Stimulated activated CD4-positive, alpha-beta T cell treated with anti-CD3 and anti-CD28 coated beads, Interleukin-2, amount 100 ng/mL, for 48 hours (primary cell): ENCODE measurements at regions not wholly inside any gene's neighbourhood (a gene's known extent, or its start where the extent isn't known, plus 50 kb on each side); places are given as distances from the start of the nearest gene placed in this dataset.
A peak's percentile ranks its signal among the peaks of the same experiment; 100 is the strongest.

Source experiments
- DNase-seq, 2 donors: peaks; one replicate each; pipeline ENCODE4 v3.0.0-alpha.2; 2020

DNA sequence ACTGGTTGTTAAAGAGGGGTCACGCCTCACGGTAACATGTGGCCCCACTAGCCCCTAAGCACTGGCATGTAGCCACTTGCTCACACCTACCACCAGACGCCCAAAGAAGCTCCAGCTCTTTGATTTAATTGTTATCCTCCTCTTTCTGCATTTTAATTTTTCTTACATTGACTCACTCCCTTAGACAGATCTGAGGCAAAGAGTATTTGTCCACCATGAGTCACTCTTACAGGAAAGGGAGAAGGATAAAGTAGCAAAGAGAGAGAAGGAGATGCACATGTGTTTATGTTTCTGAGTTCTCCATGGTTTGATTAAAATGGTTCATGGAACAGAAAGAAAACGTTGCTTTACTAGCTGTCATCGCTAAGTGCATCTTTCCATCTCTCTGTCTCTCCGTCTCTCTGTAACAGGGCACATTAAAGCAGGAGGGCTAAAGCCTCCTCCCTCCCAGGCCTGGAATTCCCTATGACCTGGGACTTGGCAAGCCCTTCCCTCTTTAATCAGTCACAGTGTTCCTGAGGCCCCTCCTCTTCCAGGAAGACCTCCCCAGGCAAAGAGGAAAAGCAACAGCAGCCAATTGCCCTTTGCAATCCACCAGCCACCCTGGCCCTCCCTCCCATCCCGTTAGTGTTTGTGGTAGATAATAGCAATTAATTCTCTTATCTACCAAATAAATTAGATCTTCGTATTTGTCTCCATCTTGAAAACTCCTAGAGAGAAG is 112.8 kb upstream of the TSHZ2 start:
- no peak for DNase-seq

DNA sequence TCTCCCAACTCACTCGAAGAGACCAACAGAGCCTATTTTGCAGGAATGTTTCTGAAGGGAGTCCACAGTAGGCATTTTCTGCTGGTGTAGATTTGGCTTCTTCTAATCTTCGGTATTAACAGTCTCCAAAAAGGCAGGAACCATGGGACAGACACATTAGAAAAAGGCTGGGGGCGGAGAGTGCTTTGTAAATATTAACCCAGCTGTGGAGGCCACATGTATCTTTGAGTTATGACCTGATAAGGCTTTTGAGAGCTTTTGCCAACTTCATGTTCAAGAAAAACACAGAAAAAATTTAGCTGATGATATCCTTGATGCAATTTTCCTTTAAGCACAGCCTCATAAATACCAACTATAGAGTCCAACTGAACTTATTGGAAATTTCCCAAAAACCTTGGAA is 119.4 kb upstream of the TSHZ2 start:
- no peak for DNase-seq

DNA sequence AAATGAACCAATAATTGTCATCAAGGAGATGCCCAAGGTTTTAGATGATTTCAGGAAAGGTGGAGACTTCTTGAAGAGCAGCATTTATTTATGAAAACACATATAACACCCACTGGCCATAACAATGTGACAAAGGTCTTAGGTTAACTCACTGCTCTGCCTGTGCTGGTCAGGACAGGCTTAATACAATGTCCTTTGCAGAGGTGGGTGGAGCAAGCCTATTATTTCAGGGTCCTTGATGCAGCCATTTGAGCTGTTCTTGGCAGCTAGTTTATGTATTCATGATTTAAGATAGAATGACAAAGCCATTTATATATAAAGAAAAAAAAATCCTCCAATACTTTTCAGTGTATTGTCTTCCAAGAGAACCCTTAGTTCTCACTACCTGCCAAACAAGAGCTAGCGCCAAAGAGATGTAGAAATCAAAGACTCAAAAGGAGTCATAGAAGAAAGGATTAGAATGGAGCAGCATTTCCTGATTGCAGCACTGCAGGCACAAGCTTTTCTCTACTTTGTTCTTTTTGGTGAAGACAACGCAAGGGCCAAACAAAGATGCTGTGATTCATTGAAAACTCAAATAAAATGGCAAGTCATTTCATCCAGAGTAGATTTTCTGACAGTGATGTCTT is 124.3 kb upstream of the TSHZ2 start:
- no peak for DNase-seq

DNA sequence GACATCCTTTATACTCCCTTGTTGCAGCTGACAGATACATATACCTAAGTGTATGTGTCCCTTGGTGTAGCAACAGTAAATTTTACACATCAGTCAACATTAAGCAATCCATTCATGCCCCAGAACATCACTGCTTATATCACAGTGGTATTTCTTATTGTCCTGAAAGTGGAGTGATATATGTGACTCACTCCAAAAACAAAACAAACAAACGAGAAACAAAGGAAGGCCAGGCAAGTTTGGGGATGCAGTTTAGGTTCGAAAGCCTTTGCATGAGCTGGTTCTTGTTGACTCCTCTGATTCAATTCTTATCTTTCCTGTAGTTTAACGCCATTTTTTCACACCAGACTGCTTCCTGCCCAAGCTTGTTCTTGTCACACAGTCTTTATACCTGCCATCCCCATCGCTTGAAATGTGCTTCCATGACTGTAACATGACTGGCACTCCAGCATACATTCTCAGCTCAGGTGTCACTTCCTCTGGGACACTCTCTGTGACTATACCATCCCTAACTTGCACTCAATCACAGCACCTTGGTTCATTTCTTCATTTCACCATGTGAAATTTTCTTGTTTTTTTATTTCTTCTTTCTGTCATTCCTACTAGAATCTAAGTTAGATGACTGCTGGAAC is 125.0 kb upstream of the TSHZ2 start:
- no peak for DNase-seq

DNA sequence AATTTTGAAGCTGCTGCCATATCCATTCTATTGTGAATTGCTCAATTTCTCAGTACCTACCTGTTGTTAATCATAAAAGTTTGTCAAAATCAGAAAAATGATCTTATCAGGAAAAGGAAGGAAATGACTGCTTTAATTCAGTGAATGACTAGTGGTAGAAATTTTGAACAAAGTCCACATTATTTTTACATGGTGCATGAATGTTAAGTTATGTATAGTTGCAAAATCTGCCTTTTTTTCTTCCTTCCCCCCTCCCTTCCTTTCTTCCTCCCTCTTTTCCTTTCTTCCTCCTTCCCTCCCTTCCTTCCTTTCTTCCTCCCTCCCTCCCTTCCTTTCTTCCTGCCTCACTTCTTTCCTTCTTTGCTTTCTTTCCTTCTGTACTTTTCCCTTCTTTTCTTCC is 127.1 kb upstream of the TSHZ2 start:
- no peak for DNase-seq

DNA sequence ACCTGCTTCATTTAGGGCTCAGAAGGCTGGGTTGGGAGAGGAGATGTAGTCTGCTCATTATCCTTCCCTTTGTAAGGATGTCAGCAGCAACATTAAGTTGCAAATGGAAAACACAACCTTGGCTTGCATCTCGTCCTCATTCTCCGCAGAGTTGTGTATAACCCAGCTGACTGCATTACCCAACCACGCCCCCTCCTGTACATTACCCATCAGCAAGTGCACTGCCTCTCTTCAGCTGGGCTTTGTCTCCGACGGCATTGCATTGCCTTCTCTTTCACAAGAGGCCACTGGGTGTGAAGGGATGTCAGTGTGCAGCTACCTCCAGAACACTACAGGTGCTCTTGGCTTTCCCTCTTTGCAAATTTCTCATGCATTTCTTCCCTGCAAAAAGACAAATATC is 128.7 kb upstream of the TSHZ2 start:
- no peak for DNase-seq

DNA sequence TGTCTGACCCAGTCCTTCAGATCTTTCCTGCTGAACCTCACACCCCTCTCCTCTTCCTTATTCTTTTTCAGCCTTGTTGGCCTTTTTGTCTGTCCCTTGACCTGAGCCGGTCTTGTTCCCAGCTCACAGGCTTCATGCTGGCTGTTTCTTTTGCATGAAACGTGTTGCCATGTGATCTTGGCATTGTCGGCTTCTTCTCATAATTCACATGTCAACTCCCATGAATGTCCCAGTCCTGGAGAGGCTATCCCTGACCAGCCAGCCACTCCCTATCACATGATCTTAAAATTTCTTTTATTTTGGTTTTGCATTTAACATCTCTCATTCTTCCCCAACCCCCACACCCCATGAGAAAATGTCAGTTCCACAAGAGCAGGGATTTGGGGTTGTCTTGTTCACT is 131.2 kb upstream of the TSHZ2 start:
- DNase-seq, result no peak

DNA sequence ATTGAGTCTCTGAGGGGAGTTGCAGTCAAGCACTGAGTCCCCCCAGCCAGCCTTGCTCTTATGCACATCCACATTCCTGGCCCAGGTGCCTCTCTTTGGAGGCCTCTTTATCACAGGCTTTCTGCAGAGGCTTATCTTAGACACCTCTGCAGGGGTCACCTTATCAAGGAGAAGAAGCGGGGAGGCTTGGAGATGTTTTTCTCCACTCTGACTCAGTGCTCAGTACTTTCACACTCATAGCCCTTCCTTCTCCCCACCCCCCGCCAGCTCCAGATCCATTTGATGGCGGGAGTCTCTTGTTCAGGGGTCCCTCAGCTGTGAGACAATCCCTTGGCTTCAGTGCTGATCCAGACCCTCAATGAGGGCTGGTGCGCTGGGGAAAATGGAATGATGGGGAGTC is 132.1 kb upstream of the TSHZ2 start:
- no peak for DNase-seq

DNA sequence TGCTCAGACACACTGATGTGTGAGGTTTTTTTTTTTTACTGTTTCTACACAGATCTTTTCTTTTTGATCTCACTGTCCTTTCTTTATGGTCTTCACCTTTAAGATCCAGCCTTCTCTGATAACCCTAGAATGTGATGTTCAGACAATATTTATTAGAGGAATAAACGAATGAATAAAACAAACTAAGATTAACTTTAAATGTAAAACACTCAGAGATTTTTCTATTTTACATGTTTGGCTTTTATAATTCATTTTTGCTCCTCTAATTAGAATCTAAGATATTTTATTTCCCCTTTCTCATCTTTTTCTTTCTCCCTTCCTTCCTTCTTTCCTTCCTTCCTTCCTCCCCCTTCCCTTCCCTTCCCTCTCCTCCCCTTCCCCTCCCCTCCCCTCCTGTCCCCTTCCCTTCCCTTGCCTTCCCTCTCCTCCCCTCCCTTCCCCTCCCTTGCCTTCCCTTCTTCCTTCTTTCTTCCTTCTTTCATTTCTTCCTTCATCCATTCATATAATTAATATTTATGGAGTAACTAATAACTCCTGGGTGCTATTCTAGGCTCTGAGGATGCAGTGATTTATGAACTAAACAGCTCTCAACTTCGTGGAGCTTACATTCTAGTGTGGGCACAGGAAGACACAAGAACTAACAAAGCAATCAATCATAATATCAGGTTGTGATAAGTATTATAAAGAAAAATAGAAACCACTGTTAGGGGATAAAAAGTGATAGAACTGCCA is 133.5 kb upstream of the TSHZ2 start:
- no peak for DNase-seq

DNA sequence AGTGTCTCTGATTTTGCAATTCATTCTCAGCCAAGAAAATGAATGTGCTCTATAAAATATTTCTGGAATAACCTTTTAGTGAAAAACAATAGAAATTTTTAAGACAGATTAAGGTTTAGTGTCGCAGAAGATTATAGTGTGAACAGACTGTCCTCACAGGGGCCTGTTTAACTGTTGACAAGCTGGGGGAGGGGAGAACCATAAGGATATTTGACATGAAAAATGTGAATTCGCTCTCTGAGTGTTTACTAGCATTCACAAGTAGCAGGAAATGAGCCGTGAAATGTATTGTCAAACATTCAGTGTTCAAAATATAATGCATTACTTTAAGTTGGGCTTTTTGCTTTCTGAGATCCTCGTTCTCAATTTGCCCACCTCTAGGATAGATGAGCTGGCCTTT is 134.8 kb upstream of the TSHZ2 start:
- no peak for DNase-seq

DNA sequence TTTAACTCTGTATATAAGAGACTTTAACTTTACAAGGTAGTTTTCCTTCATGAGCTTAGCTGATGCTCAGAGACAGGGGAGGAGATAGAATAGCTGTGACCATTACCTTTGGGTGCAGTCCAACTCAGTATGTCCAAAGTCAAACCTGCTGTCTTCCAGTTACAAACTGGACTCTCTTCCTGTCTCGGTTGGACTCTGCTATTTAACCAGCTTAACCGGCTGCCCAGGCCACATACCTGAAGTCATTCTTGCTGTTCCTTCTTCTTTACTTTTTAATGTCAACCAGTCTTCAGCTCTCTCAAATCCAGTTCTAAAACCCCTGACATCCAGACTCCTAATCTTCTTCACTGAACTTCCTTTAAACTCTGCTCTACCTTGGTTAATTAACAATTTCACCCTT is 138.3 kb upstream of the TSHZ2 start:
- DNase-seq, result no peak

DNA sequence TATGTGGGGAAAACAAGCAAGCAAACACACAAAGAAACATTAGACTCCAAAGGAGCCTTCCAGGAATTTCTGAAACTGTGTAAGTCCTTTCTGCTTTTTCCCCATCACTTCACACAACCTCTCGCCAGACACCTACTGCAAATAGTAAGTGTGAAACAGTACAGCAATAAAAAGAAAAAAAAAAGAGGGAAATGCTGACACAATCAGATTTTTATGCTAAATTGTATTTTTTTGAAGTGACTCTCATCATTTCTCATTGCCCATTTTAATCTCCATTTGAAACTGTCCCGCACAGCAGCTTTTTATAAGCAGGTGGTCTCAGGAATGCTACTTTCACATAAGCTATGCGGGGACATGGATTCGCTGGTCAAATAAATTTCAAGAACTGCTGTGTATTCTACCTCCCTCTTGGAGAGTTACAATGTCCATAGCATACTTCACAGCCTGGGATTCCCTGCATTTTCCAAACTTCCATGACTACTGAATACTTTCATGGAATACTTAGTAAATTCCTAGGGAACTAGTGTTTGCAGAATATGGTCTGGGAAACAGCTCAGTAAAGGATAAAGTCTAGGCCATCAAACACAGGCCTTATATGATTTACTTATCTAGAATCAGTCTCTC is 139.9 kb upstream of the TSHZ2 start:
- no peak for DNase-seq

DNA sequence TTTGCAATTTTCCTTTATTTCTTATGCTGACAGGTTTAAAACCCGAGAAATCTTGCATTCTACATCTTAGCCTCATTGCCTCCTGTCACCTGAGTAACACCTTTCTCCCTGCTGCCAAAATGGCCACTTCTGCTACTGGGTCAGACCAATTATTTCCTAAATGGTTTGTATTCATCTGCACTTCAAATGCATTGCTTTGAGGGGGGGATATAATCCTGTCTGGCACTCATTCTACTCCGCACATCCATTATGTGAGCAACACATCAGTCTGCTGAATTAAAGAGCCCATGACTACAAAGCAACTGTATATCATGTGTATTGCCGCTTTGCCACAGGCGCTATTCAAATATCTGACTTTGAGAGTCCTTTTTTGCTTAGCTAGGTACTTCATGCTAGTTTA is 141.6 kb upstream of the TSHZ2 start:
- no peak for DNase-seq

DNA sequence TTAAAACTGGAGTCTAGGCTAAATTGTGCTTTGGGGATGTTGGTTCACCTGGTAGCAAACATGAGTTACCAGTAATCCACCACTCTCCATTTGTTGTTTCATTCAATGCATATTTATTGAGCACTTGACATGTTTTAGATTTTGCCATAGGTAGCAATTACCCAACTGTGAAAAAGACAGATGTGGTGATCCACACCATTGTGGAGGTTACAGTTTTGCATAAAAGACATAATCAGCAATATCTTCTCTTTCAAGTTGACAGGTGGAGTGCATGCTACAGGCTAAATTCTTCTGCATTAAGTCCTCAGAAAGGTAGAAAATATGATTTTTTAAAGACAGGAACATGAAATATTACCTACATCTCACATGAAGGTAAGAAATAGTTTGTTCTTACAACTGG is 143.0 kb upstream of the TSHZ2 start:
- no peak for DNase-seq

DNA sequence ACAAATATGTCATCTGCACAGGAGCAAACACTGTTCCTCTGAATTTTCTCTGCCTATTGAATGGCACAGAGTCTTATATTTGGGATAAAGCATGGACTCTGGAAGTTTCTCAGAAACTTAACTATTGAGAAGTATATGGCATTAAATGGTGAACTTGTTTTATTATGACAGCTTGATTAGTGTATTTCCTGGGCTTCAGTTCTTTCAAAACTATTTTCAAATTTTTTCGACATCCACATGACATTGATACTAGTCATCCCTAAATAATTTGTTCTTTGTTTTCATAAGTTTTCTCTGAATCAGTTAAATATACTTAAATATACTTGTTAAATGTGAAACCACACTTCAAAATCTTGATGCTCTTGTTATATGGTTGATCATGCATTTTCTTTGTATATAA is 144.0 kb upstream of the TSHZ2 start:
- DNase-seq, result no peak

DNA sequence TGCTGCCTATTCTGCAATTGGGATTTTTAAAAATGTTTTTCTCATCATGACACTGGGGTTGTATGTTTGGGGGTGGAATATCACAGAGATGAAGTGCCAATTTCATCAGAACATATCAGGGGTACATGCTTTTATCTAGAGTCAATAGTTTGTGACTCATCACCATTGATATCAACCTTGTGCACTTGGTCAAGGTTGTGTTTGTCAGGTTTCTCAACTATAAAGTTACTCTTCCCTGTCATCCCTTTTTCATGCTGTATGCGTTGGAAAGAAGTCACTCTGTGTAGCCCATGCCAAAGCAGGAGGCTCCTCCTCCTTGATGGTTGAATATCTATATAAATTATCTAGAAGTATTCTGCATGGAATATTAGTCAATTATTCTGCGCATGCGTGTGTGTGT is 145.4 kb upstream of the TSHZ2 start:
- no peak for DNase-seq

DNA sequence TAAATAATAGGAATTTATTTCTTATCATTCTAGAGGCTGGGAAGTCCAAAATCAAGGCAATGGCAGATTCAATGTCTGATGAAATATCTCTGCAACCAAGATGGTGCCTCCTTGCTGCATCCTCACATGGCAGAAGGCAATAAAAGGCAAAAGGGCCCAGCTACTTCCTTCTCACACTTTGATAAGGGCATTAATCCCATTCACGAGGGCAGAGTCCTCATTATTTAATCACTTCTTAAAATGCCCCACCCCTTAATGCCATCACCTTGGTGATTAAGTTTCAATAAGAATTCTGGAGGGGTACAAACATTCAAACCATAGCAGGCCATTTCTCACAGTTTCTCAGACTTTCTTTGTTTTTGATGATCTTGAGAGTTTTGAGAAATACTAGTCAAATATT is 145.8 kb upstream of the TSHZ2 start:
- DNase-seq, result no peak

DNA sequence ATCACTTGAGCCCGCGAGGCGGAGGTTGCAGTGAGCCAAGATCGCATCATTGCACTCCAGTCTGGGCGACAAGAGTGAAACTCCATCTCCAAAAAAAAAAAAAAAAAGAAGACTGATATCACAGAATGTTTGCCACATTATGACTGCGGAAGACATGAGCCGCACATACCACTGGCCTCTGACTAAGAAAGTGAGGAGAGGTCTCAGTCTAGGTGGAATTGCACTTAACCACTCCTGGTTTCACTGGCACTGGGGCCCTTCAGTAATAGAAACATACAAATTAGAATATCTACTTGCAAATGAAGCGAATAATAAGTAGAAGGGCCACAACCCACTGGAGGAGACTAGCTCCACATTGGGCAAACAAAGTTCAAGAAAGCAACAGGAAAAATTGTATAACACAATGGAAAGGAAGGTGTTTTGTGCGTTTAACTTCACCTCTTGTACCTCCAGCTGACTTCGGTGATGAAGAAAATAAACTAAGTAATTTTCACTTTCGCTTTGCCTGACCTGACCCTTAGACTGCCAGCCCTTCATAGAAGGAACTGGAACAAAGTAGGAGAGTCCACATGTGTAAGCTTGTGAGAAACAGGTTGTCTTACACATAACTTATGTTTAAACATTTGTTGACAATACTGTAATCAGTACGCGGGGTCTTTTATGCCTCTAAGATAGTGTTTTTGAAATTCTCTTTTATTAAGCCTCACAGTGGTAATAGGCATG is 147.5 kb upstream of the TSHZ2 start:
- peak; percentile 0 to 1 for DNase-seq

DNA sequence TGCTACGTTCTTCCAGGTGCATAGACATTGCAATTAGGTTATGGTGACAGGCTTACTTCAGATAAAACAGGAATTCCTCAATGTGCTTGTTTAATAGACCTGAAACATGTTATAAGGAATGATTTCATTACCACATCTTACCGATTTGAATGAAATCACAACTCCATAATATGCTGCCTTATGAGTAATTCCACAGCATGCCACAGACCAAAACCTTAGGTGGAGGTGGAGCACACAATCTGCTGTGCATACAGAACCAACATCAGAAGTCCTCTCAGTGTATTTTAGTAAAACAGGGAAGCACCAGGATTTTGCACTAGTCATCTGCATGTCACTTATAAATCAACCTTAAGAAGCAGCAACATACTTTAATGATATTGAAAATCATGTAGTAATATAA is 148.9 kb upstream of the TSHZ2 start:
- no peak for DNase-seq

DNA sequence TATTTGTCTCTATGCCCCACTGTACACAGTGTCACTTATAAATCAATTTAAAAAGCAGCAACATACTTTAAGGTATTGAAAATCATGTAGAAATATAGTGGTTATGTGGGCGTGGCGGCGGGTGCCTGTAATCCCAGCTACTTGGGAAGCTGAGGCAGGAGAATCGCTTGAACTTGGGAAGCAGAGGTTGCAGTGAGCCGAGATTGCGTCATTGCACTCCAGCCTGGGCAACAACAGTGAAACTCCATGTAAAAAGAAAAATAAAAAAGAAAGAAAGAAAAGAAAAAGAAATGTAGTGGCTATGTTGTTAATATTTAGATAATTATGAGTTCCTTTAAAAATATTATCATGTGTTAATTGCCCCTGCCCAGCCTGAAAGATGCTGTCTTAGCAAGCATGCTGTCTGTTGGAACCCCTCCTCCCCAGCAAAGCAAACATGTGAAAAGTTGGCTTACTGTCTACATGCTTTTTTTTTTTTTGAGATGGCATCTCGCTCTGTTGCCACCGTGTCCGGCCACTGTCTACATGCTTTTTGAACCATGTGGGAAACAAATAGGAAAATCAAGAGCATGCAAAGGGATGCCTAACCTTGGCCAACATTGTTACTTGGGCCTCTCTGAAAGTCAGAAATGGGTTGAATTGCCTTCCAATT is 151.4 kb upstream of the TSHZ2 start:
- DNase-seq, result no peak

DNA sequence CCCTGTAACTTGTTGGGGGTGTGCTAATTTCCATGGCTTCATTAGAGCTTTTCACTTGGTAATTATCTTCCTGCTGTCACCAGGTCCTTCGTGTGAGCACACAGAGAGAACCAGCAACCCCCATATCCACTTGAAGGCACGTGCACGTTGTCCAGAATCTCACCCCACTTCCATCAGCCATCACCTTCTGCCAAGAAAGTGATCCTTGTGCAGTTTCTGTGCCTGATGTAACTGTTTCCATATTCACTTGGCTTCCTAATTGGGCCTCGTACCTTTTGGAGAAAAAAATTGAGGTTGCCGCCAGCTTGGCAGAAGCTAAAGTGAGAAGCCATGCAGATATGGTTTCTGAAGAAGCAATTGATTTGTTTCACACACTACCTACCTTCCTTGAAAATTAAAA is 153.7 kb upstream of the TSHZ2 start:
- no peak for DNase-seq

DNA sequence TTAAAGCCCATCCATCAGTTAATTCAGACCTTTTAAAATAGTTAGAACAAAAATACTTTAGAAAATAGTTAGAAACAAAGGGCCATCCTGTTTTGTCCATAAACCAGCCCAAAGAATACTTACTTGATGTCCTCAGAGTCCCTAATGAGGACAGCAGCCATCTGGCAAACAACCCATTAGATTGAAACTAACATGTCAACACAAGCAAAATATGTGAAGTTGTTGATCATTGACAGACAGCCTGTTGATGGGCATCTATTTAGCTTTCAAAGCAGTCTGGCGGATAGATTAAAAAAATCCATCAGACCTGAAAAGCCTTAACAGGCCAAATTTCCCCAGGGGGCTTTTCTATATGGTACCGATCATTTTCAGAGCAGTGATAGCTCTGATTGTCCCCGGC is 154.2 kb upstream of the TSHZ2 start:
- DNase-seq, result no peak
